GM19035 (cell line): ENCODE measurements at regions not wholly inside any gene's neighbourhood (a gene's known extent, or its start where the extent isn't known, plus 50 kb on each side); places are given as distances from the start of the nearest gene placed in this dataset.
"Not testable (repeated sequence)": the region's sequence is repeated elsewhere in the genome, so short reads cannot be mapped to it uniquely, and the experiment has no call there.

Source experiments
- ATAC-seq: cut with Tn5 transposase; IDR thresholded peaks from one replicate; pipeline ENCODE4 v1.9.1; 2021; ENCODE audit not compliant: unreplicated experiment

GRCh38 chr6:170213637-170214018, 77.2 kb downstream of the DLL1 start:
- not testable (repeated sequence) for ATAC-seq

- ATAC-seq = no peak
Measured at GRCh38 chr6:170212956-170213636, 77.8 kb downstream of the DLL1 start.

- no peak for ATAC-seq
Measured at GRCh38 chr6:170212051-170212756, 78.7 kb downstream of the DLL1 start.

- ATAC-seq = no peak
Measured at GRCh38 chr6:170211404-170212025, 79.4 kb downstream of the DLL1 start.

GRCh38 chr6:170210651-170211403, 80.1 kb downstream of the DLL1 start:
- ATAC-seq = no peak

GRCh38 chr6:170210026-170210390, 80.9 kb downstream of the DLL1 start:
- no peak for ATAC-seq

- ATAC-seq = no peak
Measured at GRCh38 chr6:170209354-170210025, 81.4 kb downstream of the DLL1 start.

GRCh38 chr6:170208651-170209353, 82.1 kb downstream of the DLL1 start:
- ATAC-seq = no peak

GRCh38 chr6:170208182-170208601, 82.7 kb downstream of the DLL1 start:
- no peak for ATAC-seq

- no peak for ATAC-seq
Measured at GRCh38 chr6:170207586-170208181, 83.2 kb downstream of the DLL1 start.

- no peak for ATAC-seq
Measured at GRCh38 chr6:170206851-170207431, 83.9 kb downstream of the DLL1 start.

- no peak for ATAC-seq
Measured at GRCh38 chr6:170206317-170206621, 84.6 kb downstream of the DLL1 start.

GRCh38 chr6:170205534-170206316, 85.2 kb downstream of the DLL1 start:
- no peak for ATAC-seq

- ATAC-seq = no peak
Measured at GRCh38 chr6:170205126-170205525, 85.8 kb downstream of the DLL1 start.

GRCh38 chr6:170203212-170203611, 87.7 kb downstream of the DLL1 start:
- no peak for ATAC-seq

GRCh38 chr6:170202416-170203135, 88.3 kb downstream of the DLL1 start:
- no peak for ATAC-seq

- no peak for ATAC-seq
Measured at GRCh38 chr6:170201361-170201760, 89.5 kb downstream of the DLL1 start.

GRCh38 chr6:170200458-170200891, 90.4 kb downstream of the DLL1 start:
- no peak for ATAC-seq
